IPS DF 6.9 (cell line): ENCODE measurements at regions not wholly inside any gene's neighbourhood (a gene's known extent, or its start where the extent isn't known, plus 50 kb on each side); places are given as distances from the start of the nearest gene placed in this dataset.

Experiments used
- DNase-seq: peaks from one replicate; pipeline ENCODE4 v3.0.0-alpha.2; 2013; ENCODE audit warnings: low read depth, low spot score
- H3K27ac ChIP-seq: one replicate; pipeline ENCODE4 v1.5.1; 2013; ENCODE audit warnings: low read length, control low read depth
- H3K27me3 ChIP-seq: 2 replicates; pipeline ENCODE4 v1.6.1; 2013; ENCODE audit warnings: mild to moderate bottlenecking, low read length; ENCODE audit not compliant: control insufficient read depth, insufficient read depth
- H3K36me3 ChIP-seq: 2 replicates; pipeline ENCODE4 v1.6.1; 2013; ENCODE audit warnings: low read length; ENCODE audit not compliant: control insufficient read depth, insufficient read depth
- H3K4me1 ChIP-seq: 2 replicates; pipeline ENCODE4 v1.6.1; 2013; ENCODE audit warnings: low read length; ENCODE audit not compliant: control insufficient read depth, insufficient read depth
- H3K4me3 ChIP-seq: 2 replicates; pipeline ENCODE4 v1.5.1; 2013; ENCODE audit warnings: mild to moderate bottlenecking, low read length
- H3K9me3 ChIP-seq: 2 replicates; pipeline ENCODE4 v1.6.1; 2013; ENCODE audit warnings: low read length, inconsistent platforms; ENCODE audit not compliant: control insufficient read depth, insufficient read depth
- WGBS: extraction: QIAGEN DNeasy Blood & Tissue Kit; methylation state at CpG from one replicate; pipeline ENCODE4 v1.1.7; 2013; ENCODE audit warnings: mixed read lengths, missing lambda C conversion rate; ENCODE audit not compliant: insufficient read length, insufficient coverage; 5-methylcytosine and 5-hydroxymethylcytosine counted together

DNA sequence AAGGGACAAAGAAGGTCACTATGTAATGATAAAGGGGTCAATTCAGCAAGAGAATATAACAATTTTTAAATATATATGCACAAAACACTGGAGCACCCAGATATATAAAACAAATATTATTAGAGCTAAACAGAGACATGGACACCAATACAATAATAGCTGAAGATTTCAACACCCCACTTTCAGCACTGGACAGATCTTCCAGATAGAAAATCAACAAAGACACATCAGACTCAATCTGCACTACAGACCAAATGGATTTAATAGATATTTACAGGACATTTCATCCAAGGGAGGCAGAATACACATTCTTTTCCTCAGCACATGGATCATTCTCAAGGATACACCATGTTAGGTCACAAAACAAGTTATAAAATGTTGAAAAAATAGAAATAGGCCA is 111.4 kb downstream of the SOX3 start:
- no peaks in the 10 kb centered on the region for H3K36me3 ChIP-seq
- H3K27me3 ChIP-seq: no peaks in the 10 kb centered on the region
- no peaks in the 10 kb centered on the region for H3K4me1 ChIP-seq

DNA sequence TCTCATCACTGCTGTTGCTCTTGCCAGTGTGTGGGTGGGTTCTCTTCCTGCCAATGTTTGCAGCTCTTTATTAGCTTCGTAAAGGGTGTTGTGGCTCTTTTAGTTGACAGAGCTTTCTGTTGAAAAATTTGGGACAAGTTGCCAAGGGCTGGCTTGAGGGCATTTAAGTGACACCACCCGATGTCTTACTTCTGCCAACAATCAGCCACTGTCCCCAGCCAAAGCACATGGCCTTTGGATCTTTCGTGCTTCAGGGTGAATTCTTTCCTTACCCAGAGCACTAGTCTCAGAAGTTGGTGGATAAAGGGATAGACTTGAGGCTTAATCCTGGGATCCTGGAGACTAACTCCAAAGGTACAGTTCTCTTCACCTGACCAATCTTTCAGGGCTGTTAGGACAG is 113.6 kb downstream of the SOX3 start:
- Histone ChIP-seq H3K4me3 (no peak overlapping the region), H3K4me1 (no peaks in the 10 kb centered on the region), H3K9me3 (no peaks in the 10 kb centered on the region), H3K27me3 (no peaks in the 10 kb centered on the region), H3K36me3 (no peaks in the 10 kb centered on the region), H3K27ac (no peak overlapping the region)
- no CpG with 5 or more reads among the region's 3 CpGs for WGBS
- no peak for DNase-seq

More for the DNA sequence above, 111.4 kb downstream of the SOX3 start:
- Histone ChIP-seq H3K4me3 (no peak overlapping the region), H3K9me3 (no peaks in the 10 kb centered on the region), H3K27ac (no peak overlapping the region)
- DNase-seq: no peak

DNA sequence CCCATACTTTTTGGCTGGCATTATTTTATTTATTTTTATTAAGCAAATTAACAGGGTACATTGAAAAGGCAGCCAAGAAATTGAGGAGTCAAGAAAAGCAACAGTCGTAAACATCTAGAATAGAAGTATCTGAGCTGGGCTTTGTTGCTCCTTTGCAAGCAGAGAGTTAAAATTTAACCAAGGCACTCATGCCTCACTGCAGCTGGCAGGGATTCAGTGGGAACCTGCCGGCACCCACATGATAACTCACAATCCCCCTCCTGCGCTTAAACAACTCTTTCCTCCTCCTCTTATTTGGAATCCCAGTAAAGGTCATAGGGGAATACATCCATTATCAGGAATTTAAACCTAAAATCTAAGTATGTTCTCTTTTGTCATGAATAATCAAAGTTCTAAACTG is 115.5 kb downstream of the SOX3 start:
- H3K9me3 ChIP-seq: no peaks in the 10 kb centered on the region
- no peak overlapping the region for H3K4me3 ChIP-seq
- no peak overlapping the region for H3K27ac ChIP-seq
- WGBS: no CpG with 5 or more reads among the region's 3 CpGs
- no peaks in the 10 kb centered on the region for H3K27me3 ChIP-seq
- no peaks in the 10 kb centered on the region for H3K4me1 ChIP-seq
- no peaks in the 10 kb centered on the region for H3K36me3 ChIP-seq
- no peak for DNase-seq

DNA sequence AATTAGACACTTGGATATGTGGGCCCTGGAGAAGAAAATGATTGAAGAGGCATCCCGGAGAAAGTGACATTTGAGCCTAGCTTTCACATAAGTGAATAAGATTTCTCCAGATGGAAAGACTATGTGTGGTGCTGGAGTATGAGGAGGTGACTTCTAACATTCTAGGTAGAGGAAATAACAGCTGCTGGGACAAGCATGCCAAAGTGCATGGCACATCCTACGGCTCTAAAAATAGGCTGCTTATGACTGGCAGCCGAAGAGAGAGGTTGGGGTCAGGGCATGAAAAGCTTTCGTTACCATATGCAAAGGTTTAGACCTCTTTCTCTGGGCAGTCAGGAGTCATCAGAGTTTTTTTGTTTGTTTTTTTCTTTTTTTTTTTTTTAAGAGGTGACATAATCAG is 142.0 kb downstream of the SOX3 start:
- Histone ChIP-seq H3K4me1 (no peaks in the 10 kb centered on the region), H3K27me3 (no peaks in the 10 kb centered on the region), H3K27ac (no peak overlapping the region), H3K9me3 (no peaks in the 10 kb centered on the region), H3K36me3 (no peaks in the 10 kb centered on the region), H3K4me3 (no peak overlapping the region)
- WGBS: no CpG with 5 or more reads among the region's 4 CpGs
- no peak for DNase-seq

DNA sequence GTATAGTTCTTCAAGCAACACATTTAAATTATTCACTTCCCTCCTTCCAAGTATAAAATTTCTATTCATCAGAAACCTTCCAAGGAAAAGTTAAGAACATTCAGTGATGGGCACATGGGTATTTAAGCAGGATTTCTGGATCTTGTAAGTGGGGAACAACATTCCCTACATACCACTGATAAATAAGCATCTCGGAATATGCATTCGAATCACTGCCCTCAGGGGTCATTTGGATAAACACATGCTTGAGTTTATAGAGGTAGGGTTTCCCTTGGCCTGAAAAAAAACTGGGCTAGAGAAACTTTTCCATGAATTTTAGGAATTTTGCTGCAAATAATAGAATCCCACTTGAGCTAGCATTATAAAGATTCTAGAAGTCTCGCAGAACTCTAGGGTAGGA is 143.9 kb downstream of the SOX3 start:
- no peaks in the 10 kb centered on the region for H3K36me3 ChIP-seq
- H3K27ac ChIP-seq: no peak overlapping the region
- no CpG with 5 or more reads among the region's 3 CpGs for WGBS
- H3K4me1 ChIP-seq: no peaks in the 10 kb centered on the region
- H3K4me3 ChIP-seq: no peak overlapping the region
- no peaks in the 10 kb centered on the region for H3K27me3 ChIP-seq
- no peak for DNase-seq
- no peaks in the 10 kb centered on the region for H3K9me3 ChIP-seq

DNA sequence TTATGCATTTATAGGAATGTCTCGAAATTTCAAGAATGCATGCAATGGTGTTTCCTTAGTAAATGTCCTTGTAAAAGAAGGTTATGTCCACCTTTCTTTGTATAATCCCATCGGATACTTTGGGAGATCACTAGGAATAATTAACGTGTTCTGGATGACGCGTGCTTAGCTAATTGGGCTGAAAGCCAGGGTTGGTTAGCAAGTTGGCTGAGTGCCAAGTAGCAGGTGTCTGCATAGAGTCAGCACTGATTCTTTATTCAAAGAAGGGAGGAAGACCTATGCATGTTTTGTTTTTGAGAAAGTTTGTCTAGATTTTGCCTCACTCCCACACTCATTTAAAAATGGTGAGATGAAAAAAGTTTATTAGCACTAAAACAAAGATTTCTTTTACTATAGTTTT is 144.6 kb downstream of the SOX3 start:
- Histone ChIP-seq H3K27ac (no peak overlapping the region), H3K36me3 (no peaks in the 10 kb centered on the region), H3K9me3 (no peaks in the 10 kb centered on the region), H3K4me3 (no peak overlapping the region), H3K4me1 (no peaks in the 10 kb centered on the region), H3K27me3 (no peaks in the 10 kb centered on the region)
- no peak for DNase-seq
- no CpG with 5 or more reads among the region's 5 CpGs for WGBS

DNA sequence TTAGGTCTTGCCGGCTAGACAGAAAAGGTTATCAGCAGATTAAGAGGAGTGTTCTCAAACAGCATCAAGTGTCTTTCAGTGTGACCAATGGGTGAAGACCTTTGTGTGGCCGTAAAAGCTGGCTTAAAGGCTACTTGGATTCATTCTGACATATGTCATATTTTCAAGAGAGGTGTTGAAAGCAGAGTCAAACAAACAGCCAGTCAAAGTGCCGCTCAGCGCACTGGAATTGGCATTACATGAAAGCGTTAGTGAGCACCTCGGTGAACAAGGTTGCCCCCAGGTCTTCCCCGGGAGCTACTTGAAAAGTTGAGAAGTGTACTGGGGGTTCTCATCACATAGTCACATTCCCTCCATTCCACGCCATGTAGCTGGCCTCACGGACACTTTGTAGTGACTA is 148.9 kb downstream of the SOX3 start:
- no peak overlapping the region for H3K4me3 ChIP-seq
- WGBS: no CpG with 5 or more reads among the region's 9 CpGs
- no peaks in the 10 kb centered on the region for H3K9me3 ChIP-seq
- H3K27ac ChIP-seq: no peak overlapping the region
- H3K4me1 ChIP-seq: no peaks in the 10 kb centered on the region
- H3K27me3 ChIP-seq: no peaks in the 10 kb centered on the region
- no peak for DNase-seq
- no peaks in the 10 kb centered on the region for H3K36me3 ChIP-seq

DNA sequence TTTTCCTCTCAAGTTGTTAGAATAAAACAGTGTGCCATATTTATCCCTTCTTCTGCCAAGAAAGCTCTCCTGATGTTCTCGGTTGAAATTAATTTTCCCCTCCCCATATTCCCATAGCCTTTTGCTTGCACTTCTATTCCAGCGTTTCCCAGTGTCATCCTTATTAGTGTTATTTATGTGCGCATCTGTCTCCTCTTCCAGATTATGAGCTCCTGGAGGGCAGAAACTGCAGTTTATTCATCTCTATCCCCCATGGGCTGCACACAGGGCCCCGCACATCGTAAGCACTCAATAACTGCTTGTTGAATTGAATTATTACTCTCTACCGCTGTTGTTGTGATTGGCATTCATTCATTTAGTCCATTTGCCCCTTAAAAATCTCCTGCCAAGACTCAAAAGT is 149.4 kb downstream of the SOX3 start:
- no peak for DNase-seq
- H3K36me3 ChIP-seq: no peaks in the 10 kb centered on the region
- no peak overlapping the region for H3K4me3 ChIP-seq
- WGBS: no CpG with 5 or more reads among the region's 6 CpGs
- no peak overlapping the region for H3K27ac ChIP-seq
- no peaks in the 10 kb centered on the region for H3K4me1 ChIP-seq
- no peaks in the 10 kb centered on the region for H3K9me3 ChIP-seq
- no peaks in the 10 kb centered on the region for H3K27me3 ChIP-seq

DNA sequence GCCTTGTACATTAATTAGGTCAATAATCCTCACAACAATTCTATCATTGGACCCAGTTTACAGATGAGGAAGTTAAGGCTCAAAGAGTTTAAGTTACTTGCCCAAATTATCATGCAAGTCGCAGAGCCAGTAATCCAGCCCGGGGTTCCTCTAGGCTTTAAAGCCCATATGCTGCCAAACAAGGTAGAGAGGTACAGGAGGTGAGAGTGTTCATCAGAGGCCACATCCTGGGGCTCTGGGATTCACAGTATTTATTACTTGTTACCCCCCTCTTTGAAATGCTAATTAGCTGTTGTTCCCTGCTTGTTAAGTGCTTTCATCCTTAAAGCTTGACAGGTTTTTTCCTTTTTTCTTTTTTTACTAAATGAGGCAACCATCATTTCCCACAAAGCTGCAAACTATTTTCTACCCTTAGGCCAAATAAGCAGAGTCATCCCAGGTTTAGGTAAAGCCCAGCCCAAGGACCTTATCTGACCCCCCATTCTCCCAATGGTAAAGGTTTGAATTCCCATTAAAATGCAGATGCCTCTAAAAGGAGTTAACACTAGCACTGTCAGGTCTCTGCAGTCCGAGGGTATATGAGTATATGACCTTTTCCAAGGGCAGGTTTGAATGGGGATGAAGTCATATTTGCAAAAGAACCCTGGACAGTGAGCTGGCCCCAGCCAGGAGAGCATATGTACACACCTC is 150.3 kb downstream of the SOX3 start:
- H3K27me3 ChIP-seq: no peaks in the 10 kb centered on the region
- no CpG with 5 or more reads among the region's 3 CpGs for WGBS
- no peaks in the 10 kb centered on the region for H3K9me3 ChIP-seq
- H3K36me3 ChIP-seq: no peaks in the 10 kb centered on the region
- no peak for DNase-seq
- no peaks in the 10 kb centered on the region for H3K4me1 ChIP-seq
- H3K27ac ChIP-seq: no peak overlapping the region
- no peak overlapping the region for H3K4me3 ChIP-seq

DNA sequence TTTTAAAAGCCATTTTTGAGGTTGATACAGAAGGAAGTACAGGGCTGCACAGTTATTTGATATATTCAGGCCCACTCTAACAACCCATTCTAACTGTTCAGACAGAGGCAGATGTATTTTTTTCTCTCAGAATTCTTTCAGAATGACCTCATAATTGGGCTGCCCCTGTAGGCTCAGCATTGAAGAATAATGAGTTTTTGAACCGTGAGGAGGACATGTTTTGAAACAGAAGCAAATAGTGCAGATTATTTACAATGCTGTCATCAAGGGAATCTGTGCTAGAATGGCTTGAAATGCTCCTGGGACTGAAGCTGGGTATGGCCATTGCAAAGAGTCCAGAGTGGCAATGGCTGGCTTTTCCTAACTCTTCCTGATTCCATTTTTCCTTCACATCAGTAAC is 158.1 kb downstream of the SOX3 start:
- peaks cover 2% of the 10 kb centered on the region; the same call in 1 of the 2 replicates for H3K4me1 ChIP-seq
- no peak overlapping the region for H3K4me3 ChIP-seq
- no peaks in the 10 kb centered on the region for H3K27me3 ChIP-seq
- no CpG with 5 or more reads among the region's 1 CpG for WGBS
- no peak overlapping the region for H3K27ac ChIP-seq
- no peak for DNase-seq
- H3K9me3 ChIP-seq: no peaks in the 10 kb centered on the region
- no peaks in the 10 kb centered on the region for H3K36me3 ChIP-seq

DNA sequence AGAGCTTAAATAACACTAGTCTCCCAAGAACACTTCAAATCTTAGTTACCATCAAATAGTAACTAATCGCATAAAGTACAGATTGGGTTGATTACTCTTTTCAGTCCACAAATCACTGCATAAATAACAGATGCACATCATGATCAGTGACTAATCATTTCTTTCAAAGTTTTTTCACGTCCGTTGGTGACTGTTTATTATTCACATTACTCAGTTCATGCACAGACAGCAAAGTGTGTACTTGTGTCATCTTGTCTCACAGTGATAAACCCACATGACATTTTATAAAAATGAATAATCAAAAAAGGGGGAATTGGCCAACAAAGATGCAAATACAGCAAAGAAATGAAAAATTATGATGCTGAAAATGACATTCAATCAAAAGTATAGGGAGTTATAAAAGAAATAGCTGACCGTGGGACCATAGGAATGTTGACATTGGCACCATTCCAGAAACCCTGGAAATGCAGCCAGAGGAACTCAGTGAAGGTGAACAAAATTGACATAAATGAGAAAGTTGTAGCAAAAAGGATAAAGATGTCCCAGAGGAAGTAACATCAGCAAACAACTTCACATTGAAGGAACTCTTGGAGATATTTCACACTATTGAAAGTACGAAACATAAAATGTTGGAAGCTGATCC is 161.5 kb downstream of the SOX3 start:
- WGBS: no CpG with 5 or more reads among the region's 5 CpGs
- Histone ChIP-seq H3K36me3 (no peaks in the 10 kb centered on the region), H3K27me3 (no peaks in the 10 kb centered on the region), H3K4me3 (no peak overlapping the region), H3K4me1 (peaks cover 2% of the 10 kb centered on the region; the same call in 1 of the 2 replicates), H3K9me3 (no peaks in the 10 kb centered on the region), H3K27ac (no peak overlapping the region)
- no peak for DNase-seq
